ENCODE measurements at regions not wholly inside any gene's neighbourhood (a gene's known extent, or its start where the extent isn't known, plus 50 kb on each side); places are given as distances from the start of the nearest gene placed in this dataset.

DNA sequence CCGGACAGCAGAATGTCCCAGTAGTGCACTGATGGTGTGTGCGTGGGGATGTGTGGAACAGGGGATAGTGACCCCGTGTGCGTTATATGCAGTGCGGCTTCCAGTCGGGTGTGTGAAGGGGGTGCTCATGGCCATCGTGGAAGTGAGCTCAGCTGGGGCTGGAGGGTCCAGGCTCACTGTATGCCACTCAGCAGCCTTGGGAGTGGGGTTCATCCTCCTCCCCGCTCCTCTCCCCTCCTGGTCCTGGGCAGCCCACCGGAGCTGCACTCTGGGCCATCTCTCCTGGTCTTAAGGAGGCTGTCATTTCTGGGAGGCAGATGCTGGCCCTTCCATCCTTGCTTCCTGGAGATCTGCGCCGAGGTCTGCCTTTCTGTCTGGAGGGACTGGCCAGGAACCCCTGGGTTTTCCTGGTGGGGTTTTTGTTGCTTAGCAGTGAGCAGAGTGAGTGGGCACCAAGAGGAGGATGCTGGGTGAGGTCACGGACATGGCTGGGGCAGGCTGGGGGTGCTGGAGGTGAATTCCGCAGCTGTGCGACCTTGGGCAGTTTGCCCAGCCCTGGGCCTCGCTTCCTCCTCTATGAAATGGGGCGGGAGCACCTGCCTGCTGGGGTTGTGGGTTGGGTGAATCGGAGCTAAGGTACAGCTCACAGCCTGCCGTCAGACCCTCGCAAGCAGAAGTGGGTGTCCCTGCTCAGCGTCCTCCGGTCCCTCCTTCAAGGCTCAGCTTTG lies 164.1 kb downstream of the SEC14L1 start:
- no peak for DNase-seq
- in situ Hi-C loops (cut with MboI; ENCODE audit: low pct_unique_long_range_greater_than_20kb, low sequenced_read_pairs) = no loop called here

DNA sequence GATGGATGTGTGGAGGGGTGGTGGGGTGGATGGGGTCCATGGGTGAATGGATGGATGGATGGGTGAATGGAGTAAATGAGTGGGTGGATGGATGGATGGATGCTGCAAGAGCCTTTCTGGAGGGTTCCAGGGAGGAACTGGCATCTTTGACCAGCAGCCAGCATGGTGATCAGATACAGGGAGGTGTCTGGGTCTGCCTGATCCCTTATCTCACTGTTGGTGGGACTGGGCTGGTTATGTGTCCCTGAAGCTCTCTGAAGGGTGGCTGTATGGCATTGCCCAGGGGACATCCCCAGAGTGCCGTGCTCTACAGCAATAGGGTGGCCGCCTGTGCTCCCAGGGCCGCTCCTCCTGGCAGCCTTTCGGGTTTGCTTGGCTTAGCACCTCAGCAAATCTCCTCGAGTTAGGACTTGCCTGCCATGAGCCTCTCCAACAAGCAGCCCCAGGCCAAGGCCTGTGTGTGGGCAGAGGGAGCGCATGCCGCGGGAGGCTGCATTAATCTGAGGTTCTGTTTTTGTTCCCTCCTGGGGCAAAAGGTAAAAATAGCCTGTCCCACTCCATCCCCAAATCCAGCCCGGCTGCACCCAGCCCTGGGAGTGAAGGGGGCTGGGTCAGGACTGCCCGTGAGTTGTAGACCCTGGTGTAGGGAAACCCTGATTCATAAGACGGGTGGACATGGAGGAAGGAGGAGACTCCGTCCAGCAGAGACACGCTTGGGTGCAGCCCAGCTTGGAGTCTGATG lies 165.4 kb downstream of the SEC14L1 start:
- in situ Hi-C loops (cut with MboI; ENCODE audit: low pct_unique_long_range_greater_than_20kb, low sequenced_read_pairs) = no loop called here
- DNase-seq = no peak

DNA sequence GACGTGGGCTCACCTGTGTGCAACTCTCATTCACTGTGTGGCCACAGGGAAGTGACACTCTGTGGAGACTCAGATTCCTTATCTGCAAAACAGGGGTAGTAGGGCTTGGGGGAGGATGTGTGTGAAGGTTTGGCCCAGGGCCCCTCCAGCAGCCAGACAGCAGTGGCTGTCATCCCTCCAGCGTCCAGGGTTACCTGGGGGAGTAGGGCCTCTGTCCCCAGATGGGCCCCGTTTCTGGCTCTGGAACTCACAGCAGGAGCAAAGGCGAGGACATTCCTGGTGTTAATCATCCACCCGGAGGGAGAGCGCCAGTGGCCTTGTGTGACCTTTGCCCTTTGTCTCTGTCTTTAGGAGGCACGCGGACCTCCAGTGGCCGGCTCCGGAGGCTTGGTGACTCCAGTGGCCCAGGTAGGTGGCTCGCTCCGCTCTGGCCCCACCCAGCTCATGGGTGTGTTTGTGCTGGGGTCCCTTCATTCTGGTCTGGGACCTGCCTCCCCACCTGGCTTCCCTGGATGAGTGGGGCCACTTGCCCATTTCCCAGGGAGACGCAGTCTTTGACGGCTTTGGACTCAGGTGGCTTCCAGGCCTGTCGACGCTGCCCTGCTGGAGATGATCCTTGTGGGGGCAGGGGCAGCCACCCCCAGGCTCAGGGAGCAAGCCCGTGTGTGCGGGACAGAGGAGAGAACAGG lies 166.2 kb downstream of the SEC14L1 start:
- in situ Hi-C loops (cut with MboI; ENCODE audit: low pct_unique_long_range_greater_than_20kb, low sequenced_read_pairs) = no loop called here
- no peak for DNase-seq

DNA sequence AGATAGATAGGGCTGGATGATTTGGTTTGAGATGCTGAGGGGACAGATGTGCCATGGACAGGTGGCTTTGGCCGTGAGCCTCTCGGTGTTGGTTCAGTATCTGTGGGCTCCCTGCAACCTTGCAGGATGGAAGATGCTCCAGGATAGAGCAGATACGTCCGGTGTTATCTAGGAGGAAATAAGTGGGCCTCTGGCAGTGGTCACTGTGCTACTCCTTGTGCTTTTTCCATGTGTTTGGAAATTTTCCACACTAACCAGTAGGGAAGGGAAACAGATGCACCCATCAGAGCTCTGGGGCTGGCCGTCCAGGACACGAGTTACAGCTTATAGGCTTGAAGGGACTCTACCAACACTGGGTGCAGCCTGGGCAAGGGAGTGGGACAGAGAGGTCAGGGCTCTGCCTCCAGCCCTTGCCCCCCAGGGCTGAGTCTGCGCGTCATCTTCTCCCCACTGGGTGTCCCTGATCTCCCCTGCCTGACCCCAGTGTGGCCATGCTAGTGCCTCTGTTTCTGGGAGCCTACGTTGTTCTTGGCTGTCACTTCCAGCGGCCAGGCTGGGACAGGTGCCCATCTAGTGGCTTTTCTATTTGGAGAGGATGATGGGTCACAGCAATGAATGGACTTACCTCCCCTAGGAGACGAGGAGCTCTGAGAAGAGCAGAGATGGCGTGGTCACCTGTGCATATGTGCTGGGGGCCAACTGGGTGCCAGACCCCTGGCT lies 166.9 kb downstream of the SEC14L1 start:
- in situ Hi-C loops (cut with MboI; ENCODE audit: low pct_unique_long_range_greater_than_20kb, low sequenced_read_pairs) = no loop called here
- no peak for DNase-seq

DNA sequence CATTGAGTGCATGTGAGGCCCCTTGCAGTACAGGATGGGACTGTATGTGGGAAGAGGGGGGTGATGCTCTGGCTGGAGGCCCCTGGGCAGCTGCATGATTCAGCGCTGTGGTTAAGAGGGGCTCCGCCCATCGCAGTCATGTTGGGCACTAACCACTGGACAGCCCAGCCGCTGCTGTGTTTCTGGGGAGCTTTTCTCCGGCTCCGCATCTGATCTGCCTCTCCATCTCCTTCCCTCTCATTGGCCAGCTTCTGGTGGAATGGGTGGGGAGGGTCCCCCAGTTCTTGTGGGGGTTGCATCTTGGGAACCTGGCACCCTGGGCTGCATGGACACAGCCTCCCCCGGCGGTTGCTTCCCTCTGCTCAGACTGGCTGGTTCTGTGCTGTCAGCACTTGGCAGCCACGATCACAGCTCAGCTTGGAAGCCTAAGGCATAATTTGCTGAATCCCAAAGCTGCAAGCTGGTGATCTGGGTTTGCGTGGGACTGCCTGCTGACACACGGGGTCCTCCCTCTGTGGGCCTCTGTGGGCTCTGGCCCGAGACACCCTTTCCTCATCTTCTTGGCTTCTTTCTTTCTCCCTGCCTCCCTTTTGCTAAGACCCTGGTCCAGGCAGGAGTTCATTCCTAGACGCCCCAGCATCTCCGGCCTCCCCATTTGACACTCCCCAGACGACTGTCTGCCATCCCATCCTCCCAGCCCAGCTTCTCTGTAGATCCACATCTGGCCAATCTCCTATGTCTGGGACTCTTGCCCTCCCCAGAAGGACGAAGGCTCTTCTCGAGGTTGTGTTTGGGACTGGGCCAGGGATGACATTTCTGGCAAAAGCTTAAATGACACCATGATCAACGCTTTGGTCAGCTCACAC lies 168.3 kb downstream of the SEC14L1 start:
- no peak for DNase-seq
- in situ Hi-C loops (cut with MboI; ENCODE audit: low pct_unique_long_range_greater_than_20kb, low sequenced_read_pairs) = no loop called here

DNA sequence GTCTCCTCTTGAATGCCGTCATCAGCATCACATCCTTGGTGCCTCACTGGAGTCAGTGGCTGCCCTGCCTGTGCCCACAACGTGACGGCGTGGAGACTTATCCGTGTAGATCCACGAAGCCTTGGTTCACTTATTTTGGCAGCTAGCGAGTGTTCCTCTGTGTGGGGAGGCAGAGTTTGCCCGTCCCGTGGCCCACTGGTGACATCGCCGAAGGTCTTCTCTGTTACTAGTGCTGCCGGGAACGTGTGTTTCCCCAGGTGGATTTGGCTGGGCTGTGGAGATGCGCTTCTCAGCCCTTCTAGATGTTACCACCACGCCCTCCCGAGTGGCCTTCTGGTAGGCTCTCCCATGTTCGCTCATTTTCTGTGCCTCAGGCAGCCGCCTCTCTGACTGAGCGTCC lies 169.6 kb downstream of the SEC14L1 start:
- no peak for DNase-seq
- in situ Hi-C loops (cut with MboI; ENCODE audit: low pct_unique_long_range_greater_than_20kb, low sequenced_read_pairs) = no loop called here

DNA sequence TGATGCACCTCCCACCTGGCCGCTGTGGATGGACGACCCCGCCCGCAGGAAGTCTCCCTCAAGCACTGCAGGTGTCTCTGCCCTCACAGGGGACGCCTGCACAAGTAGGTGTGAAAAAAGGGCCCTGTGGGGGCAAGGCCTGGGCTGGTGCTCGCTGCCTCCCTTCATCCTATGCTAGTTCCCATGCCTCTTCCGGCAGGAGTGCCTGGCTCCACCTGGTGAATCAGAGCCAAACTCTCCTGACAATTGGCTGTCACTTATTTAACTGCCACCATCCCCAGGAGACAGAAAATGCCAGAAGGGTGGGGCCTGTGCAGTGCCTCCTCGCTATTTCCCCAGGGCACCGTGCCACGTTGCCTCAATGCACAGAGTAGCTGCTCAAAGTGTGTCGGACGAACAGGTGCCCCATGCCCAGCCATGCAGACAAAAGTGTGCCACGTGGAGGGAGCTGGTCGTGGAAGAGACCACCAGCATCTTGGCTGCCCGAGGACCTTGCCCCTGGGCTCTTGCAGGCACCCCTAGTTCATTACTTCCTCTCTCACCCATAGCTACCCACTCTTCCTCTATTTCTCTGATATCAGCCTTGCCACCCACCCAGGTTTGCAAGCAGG lies 170.7 kb downstream of the SEC14L1 start:
- in situ Hi-C loops (cut with MboI; ENCODE audit: low pct_unique_long_range_greater_than_20kb, low sequenced_read_pairs) = no loop called here
- no peak for DNase-seq

DNA sequence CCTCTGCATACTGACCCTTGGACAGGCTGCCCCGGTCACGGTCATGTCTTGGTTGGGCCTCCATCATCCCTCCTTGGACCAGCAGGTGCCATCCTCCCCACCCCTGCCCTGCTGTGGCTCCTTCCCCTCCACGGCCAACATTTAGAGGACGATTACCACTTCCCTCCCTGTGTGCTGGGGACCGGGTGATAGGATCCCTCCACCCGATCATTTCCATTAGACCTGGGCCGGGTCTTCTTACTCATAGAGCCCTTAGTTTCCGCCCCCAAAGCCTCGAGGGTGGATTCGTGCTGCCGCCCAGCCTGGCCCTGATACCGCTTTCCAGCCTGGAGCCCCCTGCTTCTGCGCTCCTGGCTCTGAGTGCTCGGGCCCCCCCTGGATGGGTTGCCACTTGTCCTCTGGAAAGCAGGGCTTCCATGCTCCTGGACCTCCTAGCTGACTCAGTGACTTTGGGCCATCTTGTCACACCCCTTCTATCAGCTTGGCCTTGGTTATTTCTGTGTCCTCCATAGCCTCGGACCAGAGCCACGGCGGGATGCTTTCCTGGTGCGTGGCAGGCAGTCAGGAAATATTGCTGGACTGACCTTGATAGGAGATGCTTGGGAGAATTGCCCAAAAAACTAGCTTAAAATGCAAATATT lies 171.4 kb downstream of the SEC14L1 start:
- in situ Hi-C loops (cut with MboI; ENCODE audit: low pct_unique_long_range_greater_than_20kb, low sequenced_read_pairs) = no loop called here
- DNase-seq = no peak

DNA sequence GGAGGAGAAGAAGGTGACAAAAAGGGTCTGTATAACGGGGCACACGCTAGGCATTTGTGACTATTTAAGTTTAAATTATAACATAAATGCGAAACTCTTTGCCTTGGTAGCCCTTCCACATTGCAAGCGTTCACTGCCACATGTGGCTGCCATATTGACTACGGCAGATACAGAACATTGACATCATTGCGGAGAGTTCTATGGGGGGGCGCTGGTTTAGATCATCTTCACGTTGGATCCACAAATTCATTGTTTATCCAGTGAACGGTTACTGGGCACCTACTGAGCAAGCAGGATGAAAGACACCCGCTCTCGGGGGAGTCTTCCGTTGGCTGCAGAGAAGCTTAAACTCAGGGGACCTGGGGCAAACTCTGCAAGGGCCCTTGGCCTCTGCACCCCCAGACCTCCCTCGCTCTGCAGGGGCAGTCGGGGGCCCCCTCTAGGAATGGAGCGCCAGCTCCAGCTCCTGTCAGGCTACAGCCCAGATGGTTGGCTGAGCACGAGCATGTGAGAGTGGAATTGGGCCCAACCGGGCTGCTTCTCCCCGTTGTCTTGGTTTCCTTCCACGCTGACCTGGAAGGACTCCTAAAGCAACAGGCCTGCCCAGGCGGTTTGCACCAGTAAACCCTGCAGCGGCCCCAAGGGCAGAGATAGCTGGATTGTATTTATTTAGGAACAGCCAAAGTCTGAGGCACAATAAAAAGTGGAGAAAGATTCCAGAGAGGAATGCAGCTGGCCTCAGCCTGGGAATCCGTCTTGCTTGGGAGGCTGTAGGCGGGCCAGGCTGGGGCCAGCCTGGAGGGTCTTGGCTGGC lies 172.2 kb downstream of the SEC14L1 start:
- DNase-seq = no peak
- in situ Hi-C loops (cut with MboI; ENCODE audit: low pct_unique_long_range_greater_than_20kb, low sequenced_read_pairs) = no loop called here

DNA sequence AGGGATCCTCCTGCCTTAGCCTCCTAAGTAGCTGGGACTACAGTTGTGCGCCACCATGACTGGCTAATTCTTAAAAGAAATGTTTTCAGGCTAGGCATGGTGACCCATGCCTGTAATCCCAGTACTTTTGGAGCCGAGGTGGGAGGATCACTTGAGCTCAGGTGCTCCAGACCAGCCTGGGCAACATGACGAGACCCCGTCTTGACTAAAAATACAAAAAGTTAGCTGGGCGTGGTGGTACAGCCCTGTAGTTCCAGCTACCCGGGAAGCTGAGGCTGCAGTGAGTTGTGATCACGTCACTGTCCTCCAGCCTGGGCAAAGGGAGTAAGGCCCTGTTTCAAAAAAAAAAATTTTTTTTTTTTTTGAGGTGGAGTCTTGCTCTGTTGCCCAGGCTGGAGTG lies 173.1 kb downstream of the SEC14L1 start:
- no peak for DNase-seq
- in situ Hi-C loops (cut with MboI; ENCODE audit: low pct_unique_long_range_greater_than_20kb, low sequenced_read_pairs) = no loop called here

DNA sequence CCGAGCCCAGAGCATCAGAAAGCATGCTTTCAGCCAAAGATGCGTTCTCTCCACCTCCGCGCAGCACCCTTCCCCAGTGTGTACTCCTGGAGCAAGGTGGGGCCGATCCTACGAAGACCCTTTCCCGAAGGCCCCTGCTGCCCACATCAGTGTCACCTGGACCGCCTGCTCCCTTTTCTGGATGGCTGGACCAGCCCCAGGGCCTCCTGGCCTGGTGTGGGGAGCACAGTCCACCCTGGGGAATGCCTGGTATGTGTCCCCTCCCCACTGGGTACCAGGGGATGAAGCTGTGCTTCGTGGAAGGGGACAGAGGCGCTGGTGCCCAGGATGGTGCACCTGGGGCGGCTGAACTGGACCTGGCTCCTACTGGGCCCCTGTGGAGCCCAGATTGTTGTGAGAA lies 173.8 kb downstream of the SEC14L1 start:
- in situ Hi-C loops (cut with MboI; ENCODE audit: low pct_unique_long_range_greater_than_20kb, low sequenced_read_pairs) = no loop called here
- no peak for DNase-seq

DNA sequence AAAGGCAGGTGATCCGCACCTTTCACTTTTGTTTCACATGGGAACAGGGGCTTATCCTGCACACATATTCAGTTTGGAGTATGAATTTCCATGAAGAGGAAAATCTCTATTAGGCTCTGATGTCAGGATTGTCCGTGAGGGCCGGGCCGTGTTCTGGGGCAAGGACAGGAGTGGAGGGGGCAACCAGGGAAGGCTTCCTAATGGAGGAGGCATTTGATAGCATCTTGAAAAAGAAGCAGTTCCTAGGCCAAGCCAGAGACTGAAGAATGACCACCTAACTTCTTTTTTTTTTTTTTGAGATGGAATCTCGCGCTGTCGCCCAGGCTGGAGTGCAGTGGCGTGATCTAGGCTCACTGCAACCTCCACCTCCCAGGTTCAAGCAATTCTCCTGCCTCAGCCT lies 174.2 kb downstream of the SEC14L1 start:
- no peak for DNase-seq
- in situ Hi-C loops (cut with MboI; ENCODE audit: low pct_unique_long_range_greater_than_20kb, low sequenced_read_pairs) = no loop called here

DNA sequence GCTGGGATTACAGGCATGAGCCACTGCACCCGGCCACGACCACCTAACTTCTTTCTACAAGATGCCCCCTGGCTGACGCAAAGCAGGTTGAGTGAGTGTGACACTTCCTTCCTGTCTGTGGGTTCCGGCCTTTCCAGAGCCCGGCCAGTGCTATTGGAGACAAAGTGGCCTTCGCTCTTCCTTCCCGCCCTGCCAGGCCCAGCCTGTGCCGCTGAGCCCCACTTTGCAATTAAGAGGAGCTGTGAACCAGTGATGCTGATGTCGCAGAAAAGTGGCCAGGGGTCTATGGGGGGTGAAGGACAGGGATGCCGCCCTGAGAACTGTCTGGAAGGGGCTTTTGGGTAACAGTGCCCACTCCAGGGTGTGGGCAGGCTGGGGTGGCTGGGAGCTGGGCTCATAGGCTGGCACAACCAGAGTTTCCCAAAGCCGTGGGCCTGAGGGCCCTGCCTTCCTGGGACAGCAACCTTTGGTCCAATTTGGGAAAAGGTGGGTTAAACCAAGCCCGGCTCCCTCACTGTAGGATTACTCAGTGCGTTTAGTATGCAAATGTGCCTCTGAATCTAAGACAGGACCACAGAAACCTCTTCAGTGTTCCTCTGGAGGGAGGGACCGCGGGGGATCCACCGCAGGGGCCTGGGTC lies 174.9 kb downstream of the SEC14L1 start:
- DNase-seq = no peak
- in situ Hi-C loops (cut with MboI; ENCODE audit: low pct_unique_long_range_greater_than_20kb, low sequenced_read_pairs) = no loop called here

DNA sequence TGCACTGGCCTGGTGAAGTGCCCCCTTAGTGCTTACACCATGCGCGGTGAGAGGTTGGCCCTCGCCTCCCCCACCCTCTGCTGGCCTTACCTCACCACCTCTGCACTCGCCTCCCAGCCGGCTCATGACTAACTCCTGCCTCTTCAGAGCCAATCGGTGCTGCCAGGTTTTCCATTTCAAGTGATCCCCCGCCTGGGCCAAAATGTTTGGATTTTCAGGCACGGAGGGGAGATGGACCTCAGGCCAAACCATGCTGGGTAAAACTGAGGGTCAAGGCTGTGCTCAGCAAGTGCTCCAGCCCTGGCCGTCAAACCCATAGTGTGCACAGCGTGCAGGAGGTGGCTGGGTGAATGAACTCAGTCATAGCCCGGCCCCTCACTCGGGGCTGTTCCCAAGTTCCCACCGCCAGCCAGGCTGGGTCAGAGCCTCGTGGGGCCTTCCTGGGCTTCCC lies 175.4 kb downstream of the SEC14L1 start:
- no peak for DNase-seq
- in situ Hi-C loops (cut with MboI; ENCODE audit: low pct_unique_long_range_greater_than_20kb, low sequenced_read_pairs) = no loop called here

DNA sequence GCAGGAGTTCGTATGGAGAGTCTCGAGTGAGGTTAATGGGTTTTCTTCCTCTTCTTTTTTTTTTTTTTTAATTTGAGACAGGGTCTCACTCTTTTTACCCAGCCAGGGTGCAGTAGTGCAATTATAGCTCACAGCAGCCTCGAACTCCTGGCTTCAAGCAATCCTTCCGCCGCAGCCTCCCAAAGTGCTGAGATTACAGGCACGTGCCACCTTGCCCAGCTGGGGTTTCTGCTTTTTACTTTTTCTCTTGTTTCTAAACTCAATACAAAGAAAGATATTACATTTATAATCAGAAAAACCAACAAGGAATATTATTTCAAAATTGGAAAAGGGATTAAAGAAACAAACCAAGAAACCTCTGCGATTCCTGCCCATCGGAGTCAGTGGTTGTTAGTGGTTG lies 175.9 kb downstream of the SEC14L1 start:
- in situ Hi-C loops (cut with MboI; ENCODE audit: low pct_unique_long_range_greater_than_20kb, low sequenced_read_pairs) = no loop called here

DNA sequence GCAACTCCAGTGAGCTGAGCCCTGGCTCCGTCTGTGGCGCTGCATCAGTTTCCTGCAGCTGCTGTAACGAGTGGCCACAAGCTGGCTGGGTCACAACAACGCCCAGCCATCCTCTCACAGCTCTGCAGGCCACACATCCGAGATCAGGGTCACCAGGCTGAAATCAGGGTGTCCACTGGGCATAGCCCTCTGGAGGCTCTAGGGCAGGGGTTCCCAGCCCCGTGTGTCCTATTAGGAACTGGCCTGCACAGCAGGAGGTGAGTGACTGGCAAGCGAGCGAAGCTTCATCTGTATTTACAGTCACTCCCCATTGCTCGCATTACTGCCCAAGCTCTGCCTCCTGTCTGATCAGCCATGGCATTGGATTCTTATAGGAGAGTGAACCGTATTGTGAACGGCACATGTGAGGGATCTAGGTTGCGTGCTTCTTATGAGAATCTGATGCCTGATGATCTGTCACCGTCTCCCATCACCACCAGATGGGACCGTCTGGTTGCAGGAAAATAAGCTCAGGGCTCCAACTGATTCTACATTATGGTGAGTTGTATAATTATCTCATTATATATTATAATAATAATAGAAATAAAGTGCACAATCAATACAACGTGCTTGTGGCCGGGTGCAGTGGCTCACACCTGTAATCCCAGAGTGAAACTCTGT lies 176.5 kb downstream of the SEC14L1 start:
- no peak for DNase-seq
- in situ Hi-C loops (cut with MboI; ENCODE audit: low pct_unique_long_range_greater_than_20kb, low sequenced_read_pairs) = no loop called here

More for the DNA sequence above, 175.9 kb downstream of the SEC14L1 start:
- DNase-seq = no peak
